Kidney glomerular epithelial cell (primary cell): ENCODE measurements at regions not wholly inside any gene's neighbourhood (a gene's known extent, or its start where the extent isn't known, plus 50 kb on each side); places are given as distances from the start of the nearest gene placed in this dataset.
"Not testable (repeated sequence)": the region's sequence is repeated elsewhere in the genome, so short reads cannot be mapped to it uniquely, and the experiment has no call there.

Experiments
- DNase-seq: peaks from one replicate; lab custom pipeline; 2025; lab: John Stamatoyannopoulos, UW

GRCh38 chr14:44785096-44785495, 176.7 kb downstream of the KLHL28 start:
- no peak for DNase-seq

GRCh38 chr14:44783901-44784300, 177.8 kb downstream of the KLHL28 start:
- DNase-seq: no peak

- DNase-seq: peak; percentile 57
These were observed 178.9 kb downstream of the KLHL28 start for GRCh38 chr14:44782775-44783238.

GRCh38 chr14:44780989-44781388, 180.8 kb downstream of the KLHL28 start:
- DNase-seq: no peak

- peak; percentile 52 for DNase-seq
These were observed 183.1 kb downstream of the KLHL28 start for GRCh38 chr14:44778604-44779003.

GRCh38 chr14:44777584-44777983, 184.2 kb downstream of the KLHL28 start:
- no peak for DNase-seq

- no peak for DNase-seq
These were observed 186.5 kb downstream of the KLHL28 start for GRCh38 chr14:44775248-44775647.

GRCh38 chr14:44774396-44774795, 187.4 kb downstream of the KLHL28 start:
- DNase-seq: no peak

GRCh38 chr14:44771496-44771895, 190.3 kb downstream of the KLHL28 start:
- DNase-seq: no peak

GRCh38 chr14:44770201-44770600, 191.5 kb downstream of the KLHL28 start:
- DNase-seq: no peak

GRCh38 chr14:44768935-44769334, 192.8 kb downstream of the KLHL28 start:
- no peak for DNase-seq

- no peak for DNase-seq
These were observed 194.0 kb downstream of the KLHL28 start for GRCh38 chr14:44767646-44768173.

GRCh38 chr14:44766285-44766684, 195.5 kb downstream of the KLHL28 start:
- DNase-seq: no peak

- DNase-seq: no peak
These were observed 198.4 kb downstream of the KLHL28 start for GRCh38 chr14:44763356-44763755.

- no peak for DNase-seq
These were observed 202.5 kb downstream of the KLHL28 start for GRCh38 chr14:44759277-44759676.

- no peak for DNase-seq
These were observed 205.2 kb downstream of the KLHL28 start for GRCh38 chr14:44756554-44756953.

- DNase-seq: no peak
These were observed 216.4 kb downstream of the KLHL28 start for GRCh38 chr14:44745371-44745770.

GRCh38 chr14:44742202-44742601, 219.5 kb downstream of the KLHL28 start:
- DNase-seq: no peak

GRCh38 chr14:44741431-44741830, 220.3 kb downstream of the KLHL28 start:
- DNase-seq: no peak

GRCh38 chr14:44736326-44736725, 225.4 kb downstream of the KLHL28 start:
- no peak for DNase-seq

GRCh38 chr14:44732144-44732543, 225.1 kb upstream of the FSCB start:
- no peak for DNase-seq

GRCh38 chr14:44730860-44731259, 223.8 kb upstream of the FSCB start:
- no peak for DNase-seq

- not testable (repeated sequence) for DNase-seq
These were observed 214.3 kb upstream of the FSCB start for GRCh38 chr14:44721395-44721794.

GRCh38 chr14:44720707-44721106, 213.6 kb upstream of the FSCB start:
- DNase-seq: no peak
